ENCODE measurements at regions not wholly inside any gene's neighbourhood (a gene's known extent, or its start where the extent isn't known, plus 50 kb on each side); places are given as distances from the start of the nearest gene placed in this dataset.

GRCh38 chr6:19664878-19665612 is 172.1 kb upstream of the ID4 start:
- no peaks in the 10 kb centered on the region; the same call in 1 of the 2 replicates for H3K9me2 ChIP-seq (ENCODE audit: insufficient read depth)
- H3K27me3 ChIP-seq (ENCODE audit: insufficient read depth, low read depth), result no peaks in the 10 kb centered on the region
- BruUV-seq (replicated peaks), result no TSS peak
- no peak overlapping the region for H3K4me3 ChIP-seq
- H3K4me2 ChIP-seq, result no peak overlapping the region
- H4K20me1 ChIP-seq (ENCODE audit: insufficient read depth), result no peaks in the 10 kb centered on the region
- H3F3A ChIP-seq (ENCODE audit: insufficient read depth, low read depth), result no peaks in the 10 kb centered on the region
- CTCF ChIA-PET, result no interaction called here
- TF ChIP-seq CTCF (conservative IDR thresholded peaks at IDR 0.05) (no peak), EZH2 (IDR thresholded peaks at IDR 0.05; ENCODE audit: low read depth) (no peak)
- no peak overlapping the region for H3K27ac ChIP-seq
- POLR2A ChIA-PET (ENCODE audit: unreplicated experiment), result no interaction called here
- H3K9me3 ChIP-seq (ENCODE audit: insufficient read depth, low read depth), result no peaks in the 10 kb centered on the region
- no peaks in the 10 kb centered on the region for H3K4me1 ChIP-seq (replicated peaks; ENCODE audit: insufficient read depth)
- H3K36me3 ChIP-seq (ENCODE audit: low read depth), result no peaks in the 10 kb centered on the region
- DNase-seq, result no peak
- H2AFZ ChIP-seq, result no peak overlapping the region
- intact Hi-C loops (cut with micrococcal nuclease; ENCODE audit: unreplicated experiment), result loop anchor here (5.0 kb wide), 1 partner anchor 137 kb away; no protein-coding TSS in a partner anchor
- no peaks in the 10 kb centered on the region for H3K79me2 ChIP-seq (ENCODE audit: low read depth)

- no peaks in the 10 kb centered on the region; the same call in 1 of the 2 replicates for H3K9me2 ChIP-seq (ENCODE audit: insufficient read depth)
- no peaks in the 10 kb centered on the region for H4K20me1 ChIP-seq (ENCODE audit: insufficient read depth)
- H3K27ac ChIP-seq, result no peak overlapping the region
- no TSS peak for BruUV-seq (replicated peaks)
- CTCF ChIA-PET, result no interaction called here
- H3K4me1 ChIP-seq (replicated peaks; ENCODE audit: insufficient read depth), result no peaks in the 10 kb centered on the region
- H3K4me2 ChIP-seq, result no peak overlapping the region
- DNase-seq, result no peak
- POLR2A ChIA-PET (ENCODE audit: unreplicated experiment), result no interaction called here
- intact Hi-C loops (cut with micrococcal nuclease; ENCODE audit: unreplicated experiment), result no loop called here
- no peaks in the 10 kb centered on the region for H3K79me2 ChIP-seq (ENCODE audit: low read depth)
- no peak overlapping the region for H3K4me3 ChIP-seq
- no peaks in the 10 kb centered on the region for H3K36me3 ChIP-seq (ENCODE audit: low read depth)
- H3K27me3 ChIP-seq (ENCODE audit: insufficient read depth, low read depth), result no peaks in the 10 kb centered on the region
- no peaks in the 10 kb centered on the region for H3K9me3 ChIP-seq (ENCODE audit: insufficient read depth, low read depth)
- TF ChIP-seq EZH2 (IDR thresholded peaks at IDR 0.05; ENCODE audit: low read depth) (no peak), CTCF (conservative IDR thresholded peaks at IDR 0.05) (no peak)
- no peak overlapping the region for H2AFZ ChIP-seq
- no peaks in the 10 kb centered on the region for H3F3A ChIP-seq (ENCODE audit: insufficient read depth, low read depth)
Measured at GRCh38 chr6:19665613-19665909, 171.6 kb upstream of the ID4 start.

GRCh38 chr6:19668710-19669109 is 168.5 kb upstream of the ID4 start:
- H3K4me2 ChIP-seq, result no peak overlapping the region
- no peaks in the 10 kb centered on the region for H3K27me3 ChIP-seq (ENCODE audit: insufficient read depth, low read depth)

More at GRCh38 chr6:19668710-19669109, 168.5 kb upstream of the ID4 start:
- H3K36me3 ChIP-seq (ENCODE audit: low read depth), result no peaks in the 10 kb centered on the region
- TF ChIP-seq CTCF (conservative IDR thresholded peaks at IDR 0.05) (no peak), EZH2 (IDR thresholded peaks at IDR 0.05; ENCODE audit: low read depth) (no peak)
- no peak for DNase-seq
- H3K9me3 ChIP-seq (ENCODE audit: insufficient read depth, low read depth), result no peaks in the 10 kb centered on the region
- no peaks in the 10 kb centered on the region; the same call in 1 of the 2 replicates for H3K9me2 ChIP-seq (ENCODE audit: insufficient read depth)
- no peak overlapping the region for H3K27ac ChIP-seq
- H3K79me2 ChIP-seq (ENCODE audit: low read depth), result no peaks in the 10 kb centered on the region
- no peak overlapping the region for H3K4me3 ChIP-seq
- intact Hi-C loops (cut with micrococcal nuclease; ENCODE audit: unreplicated experiment), result no loop called here
- ChIA-PET POLR2A (ENCODE audit: unreplicated experiment) (no interaction called here), CTCF (no interaction called here)
- no TSS peak for BruUV-seq (replicated peaks)
- no peaks in the 10 kb centered on the region for H3F3A ChIP-seq (ENCODE audit: insufficient read depth, low read depth)
- H3K4me1 ChIP-seq (replicated peaks; ENCODE audit: insufficient read depth), result no peaks in the 10 kb centered on the region
- H2AFZ ChIP-seq, result no peak overlapping the region
- H4K20me1 ChIP-seq (ENCODE audit: insufficient read depth), result no peaks in the 10 kb centered on the region

Data from PC-9 (cell line).